ENCODE measurements at regions not wholly inside any gene's neighbourhood (a gene's known extent, or its start where the extent isn't known, plus 50 kb on each side); places are given as distances from the start of the nearest gene placed in this dataset.

DNA sequence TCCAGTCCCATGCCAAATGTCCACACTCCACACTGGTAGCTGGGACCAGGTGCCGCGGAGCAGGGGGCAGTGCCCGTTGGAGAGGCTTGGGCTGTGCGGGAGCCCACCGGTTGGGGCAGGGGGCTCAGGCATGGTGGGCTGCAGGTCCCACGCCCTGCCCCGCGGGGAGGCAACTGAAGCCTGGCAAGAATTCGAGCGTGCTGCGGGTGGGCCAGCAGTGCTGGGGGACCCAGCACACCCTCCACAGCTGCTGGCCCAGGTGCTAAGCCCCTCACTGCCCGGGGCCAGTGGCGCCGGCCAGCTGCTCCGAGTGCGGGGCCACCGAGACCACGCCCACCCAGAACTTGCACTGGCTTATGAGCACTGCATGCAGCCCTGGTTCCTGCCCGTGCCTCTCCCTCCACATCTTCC is 479.4 kb downstream of the ZNF385D start:
- H4K20me1 ChIP-seq (ENCODE audit: insufficient read depth): no peaks in the 10 kb centered on the region
- H3K9me3 ChIP-seq (ENCODE audit: low read length): no peaks in the 10 kb centered on the region
- no peak overlapping the region for H2AFZ ChIP-seq (ENCODE audit: low read depth, low read length)
- H3K27me3 ChIP-seq (ENCODE audit: insufficient read depth, low read depth, low read length): no peaks in the 10 kb centered on the region
- TF ChIP-seq SMC3 (conservative IDR thresholded peaks at IDR 0.05; ENCODE audit: poor library complexity): no peak
- TF ChIP-seq EP300 (conservative IDR thresholded peaks at IDR 0.05; ENCODE audit: poor library complexity, severe bottlenecking): no peak
- TF ChIP-seq POLR2AphosphoS5 (IDR thresholded peaks at IDR 0.05): no peak
- H3F3A ChIP-seq (ENCODE audit: insufficient read depth, low read length, poor library complexity, severe bottlenecking): no peaks in the 10 kb centered on the region
- H3K9me2 ChIP-seq (ENCODE audit: insufficient read depth, low read length): no peaks in the 10 kb centered on the region
- no peak overlapping the region for H3K9ac ChIP-seq (ENCODE audit: low read length)
- no peak overlapping the region for H3K4me2 ChIP-seq (ENCODE audit: low read length)
- no peaks in the 10 kb centered on the region for H3K79me2 ChIP-seq (replicated peaks; ENCODE audit: insufficient read depth, low read length)
- H3K36me3 ChIP-seq (ENCODE audit: insufficient read depth, low read length): no peaks in the 10 kb centered on the region
- no peak overlapping the region for H3K4me3 ChIP-seq (ENCODE audit: low read length)
- H3K27ac ChIP-seq (ENCODE audit: low read length): no peak overlapping the region

DNA sequence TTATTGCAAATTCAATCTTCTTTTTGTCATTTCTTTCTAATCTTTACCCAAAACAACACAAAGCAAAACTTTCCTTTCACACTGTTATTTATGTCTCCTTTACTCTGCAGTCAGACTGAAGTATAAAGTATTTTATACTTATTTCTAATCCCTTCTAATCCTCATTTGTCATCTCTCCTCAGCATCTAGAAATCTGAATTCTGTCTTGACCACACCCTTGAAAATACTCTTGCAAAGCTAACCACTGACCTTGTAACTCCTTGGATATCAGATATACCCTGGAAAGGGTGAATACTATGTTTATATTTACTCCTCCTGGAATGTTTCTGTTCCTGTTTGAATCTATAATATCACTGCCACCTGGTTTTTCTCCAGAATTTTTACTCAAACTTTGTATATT is 481.1 kb downstream of the ZNF385D start:
- H3K27ac ChIP-seq (ENCODE audit: low read length): no peak overlapping the region
- H3K9ac ChIP-seq (ENCODE audit: low read length): no peak overlapping the region
- no peak overlapping the region for H2AFZ ChIP-seq (ENCODE audit: low read depth, low read length)
- H3K9me3 ChIP-seq (ENCODE audit: low read length): no peaks in the 10 kb centered on the region
- H3K4me2 ChIP-seq (ENCODE audit: low read length): no peak overlapping the region
- no peaks in the 10 kb centered on the region for H3K9me2 ChIP-seq (ENCODE audit: insufficient read depth, low read length)
- TF ChIP-seq TAF1 (IDR thresholded peaks at IDR 0.05; ENCODE audit: low read depth) (no peak), MXI1 (conservative IDR thresholded peaks at IDR 0.05; ENCODE audit: poor library complexity, severe bottlenecking) (no peak), EP300 (conservative IDR thresholded peaks at IDR 0.05; ENCODE audit: poor library complexity, severe bottlenecking) (no peak), SMC3 (conservative IDR thresholded peaks at IDR 0.05; ENCODE audit: poor library complexity) (no peak), EZH2 (IDR thresholded peaks at IDR 0.05; ENCODE audit: borderline replicate concordance, insufficient read depth, low read length, poor library complexity, severe bottlenecking) (no peak), POLR2AphosphoS5 (IDR thresholded peaks at IDR 0.05) (no peak), RAD21 (conservative IDR thresholded peaks at IDR 0.05) (no peak)
- TF ChIP-seq, protein P1, sequence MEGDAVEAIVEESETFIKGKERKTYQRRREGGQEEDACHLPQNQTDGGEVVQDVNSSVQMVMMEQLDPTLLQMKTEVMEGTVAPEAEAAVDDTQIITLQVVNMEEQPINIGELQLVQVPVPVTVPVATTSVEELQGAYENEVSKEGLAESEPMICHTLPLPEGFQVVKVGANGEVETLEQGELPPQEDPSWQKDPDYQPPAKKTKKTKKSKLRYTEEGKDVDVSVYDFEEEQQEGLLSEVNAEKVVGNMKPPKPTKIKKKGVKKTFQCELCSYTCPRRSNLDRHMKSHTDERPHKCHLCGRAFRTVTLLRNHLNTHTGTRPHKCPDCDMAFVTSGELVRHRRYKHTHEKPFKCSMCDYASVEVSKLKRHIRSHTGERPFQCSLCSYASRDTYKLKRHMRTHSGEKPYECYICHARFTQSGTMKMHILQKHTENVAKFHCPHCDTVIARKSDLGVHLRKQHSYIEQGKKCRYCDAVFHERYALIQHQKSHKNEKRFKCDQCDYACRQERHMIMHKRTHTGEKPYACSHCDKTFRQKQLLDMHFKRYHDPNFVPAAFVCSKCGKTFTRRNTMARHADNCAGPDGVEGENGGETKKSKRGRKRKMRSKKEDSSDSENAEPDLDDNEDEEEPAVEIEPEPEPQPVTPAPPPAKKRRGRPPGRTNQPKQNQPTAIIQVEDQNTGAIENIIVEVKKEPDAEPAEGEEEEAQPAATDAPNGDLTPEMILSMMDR (IDR thresholded peaks at IDR 0.05; ENCODE audit: poor library complexity, severe bottlenecking): no peak
- TF ChIP-seq, protein P2, sequence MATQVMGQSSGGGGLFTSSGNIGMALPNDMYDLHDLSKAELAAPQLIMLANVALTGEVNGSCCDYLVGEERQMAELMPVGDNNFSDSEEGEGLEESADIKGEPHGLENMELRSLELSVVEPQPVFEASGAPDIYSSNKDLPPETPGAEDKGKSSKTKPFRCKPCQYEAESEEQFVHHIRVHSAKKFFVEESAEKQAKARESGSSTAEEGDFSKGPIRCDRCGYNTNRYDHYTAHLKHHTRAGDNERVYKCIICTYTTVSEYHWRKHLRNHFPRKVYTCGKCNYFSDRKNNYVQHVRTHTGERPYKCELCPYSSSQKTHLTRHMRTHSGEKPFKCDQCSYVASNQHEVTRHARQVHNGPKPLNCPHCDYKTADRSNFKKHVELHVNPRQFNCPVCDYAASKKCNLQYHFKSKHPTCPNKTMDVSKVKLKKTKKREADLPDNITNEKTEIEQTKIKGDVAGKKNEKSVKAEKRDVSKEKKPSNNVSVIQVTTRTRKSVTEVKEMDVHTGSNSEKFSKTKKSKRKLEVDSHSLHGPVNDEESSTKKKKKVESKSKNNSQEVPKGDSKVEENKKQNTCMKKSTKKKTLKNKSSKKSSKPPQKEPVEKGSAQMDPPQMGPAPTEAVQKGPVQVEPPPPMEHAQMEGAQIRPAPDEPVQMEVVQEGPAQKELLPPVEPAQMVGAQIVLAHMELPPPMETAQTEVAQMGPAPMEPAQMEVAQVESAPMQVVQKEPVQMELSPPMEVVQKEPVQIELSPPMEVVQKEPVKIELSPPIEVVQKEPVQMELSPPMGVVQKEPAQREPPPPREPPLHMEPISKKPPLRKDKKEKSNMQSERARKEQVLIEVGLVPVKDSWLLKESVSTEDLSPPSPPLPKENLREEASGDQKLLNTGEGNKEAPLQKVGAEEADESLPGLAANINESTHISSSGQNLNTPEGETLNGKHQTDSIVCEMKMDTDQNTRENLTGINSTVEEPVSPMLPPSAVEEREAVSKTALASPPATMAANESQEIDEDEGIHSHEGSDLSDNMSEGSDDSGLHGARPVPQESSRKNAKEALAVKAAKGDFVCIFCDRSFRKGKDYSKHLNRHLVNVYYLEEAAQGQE (IDR thresholded peaks at IDR 0.05; ENCODE audit: borderline replicate concordance): no peak
- H3K36me3 ChIP-seq (ENCODE audit: insufficient read depth, low read length): no peaks in the 10 kb centered on the region
- H3K79me2 ChIP-seq (replicated peaks; ENCODE audit: insufficient read depth, low read length): no peaks in the 10 kb centered on the region
- no peaks in the 10 kb centered on the region for H3F3A ChIP-seq (ENCODE audit: insufficient read depth, low read length, poor library complexity, severe bottlenecking)
- H3K27me3 ChIP-seq (ENCODE audit: insufficient read depth, low read depth, low read length): no peaks in the 10 kb centered on the region
- no peak overlapping the region for H3K4me3 ChIP-seq (ENCODE audit: low read length)
- no peaks in the 10 kb centered on the region for H4K20me1 ChIP-seq (ENCODE audit: insufficient read depth)

DNA sequence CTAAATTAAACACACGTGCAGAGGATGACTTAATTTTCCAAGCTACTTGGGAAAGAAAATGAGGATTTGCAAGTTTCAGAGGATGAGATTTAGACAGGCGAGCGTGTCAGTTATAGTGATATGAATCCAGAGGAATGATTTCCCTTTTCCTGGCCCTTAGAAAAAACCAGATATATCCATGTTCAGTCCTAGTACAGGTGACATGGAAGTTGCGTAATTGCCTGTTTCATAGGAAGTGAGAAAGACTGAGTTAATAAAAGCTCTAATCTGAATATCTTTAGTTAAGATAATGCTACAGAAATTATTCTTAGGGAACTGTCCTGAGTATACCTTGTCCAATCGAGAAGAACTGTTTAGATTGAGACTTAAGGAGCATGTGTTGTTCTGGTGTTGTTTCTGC is 490.5 kb downstream of the ZNF385D start:
- Histone ChIP-seq H3K27me3 (ENCODE audit: insufficient read depth, low read depth, low read length) (no peaks in the 10 kb centered on the region), H3K4me2 (ENCODE audit: low read length) (no peak overlapping the region), H4K20me1 (ENCODE audit: insufficient read depth) (no peaks in the 10 kb centered on the region), H3K36me3 (ENCODE audit: insufficient read depth, low read length) (no peaks in the 10 kb centered on the region), H3K9me2 (ENCODE audit: insufficient read depth, low read length) (no peaks in the 10 kb centered on the region), H3K79me2 (replicated peaks; ENCODE audit: insufficient read depth, low read length) (no peaks in the 10 kb centered on the region), H2AFZ (ENCODE audit: low read depth, low read length) (no peak overlapping the region), H3K9ac (ENCODE audit: low read length) (no peak overlapping the region), H3K27ac (ENCODE audit: low read length) (no peak overlapping the region), H3K4me3 (ENCODE audit: low read length) (no peak overlapping the region), H3F3A (ENCODE audit: insufficient read depth, low read length, poor library complexity, severe bottlenecking) (no peaks in the 10 kb centered on the region), H3K9me3 (ENCODE audit: low read length) (no peaks in the 10 kb centered on the region)
- TF ChIP-seq RAD21 (conservative IDR thresholded peaks at IDR 0.05) (no peak), POLR2AphosphoS5 (IDR thresholded peaks at IDR 0.05) (no peak), EZH2 (IDR thresholded peaks at IDR 0.05; ENCODE audit: borderline replicate concordance, insufficient read depth, low read length, poor library complexity, severe bottlenecking) (no peak), TAF1 (IDR thresholded peaks at IDR 0.05; ENCODE audit: low read depth) (no peak), EP300 (conservative IDR thresholded peaks at IDR 0.05; ENCODE audit: poor library complexity, severe bottlenecking) (no peak), MXI1 (conservative IDR thresholded peaks at IDR 0.05; ENCODE audit: poor library complexity, severe bottlenecking) (no peak), SMC3 (conservative IDR thresholded peaks at IDR 0.05; ENCODE audit: poor library complexity) (no peak)
- TF ChIP-seq, protein P1 (IDR thresholded peaks at IDR 0.05; ENCODE audit: poor library complexity, severe bottlenecking): no peak
- TF ChIP-seq, protein P2 (IDR thresholded peaks at IDR 0.05; ENCODE audit: borderline replicate concordance): no peak

Data from neural cell (in vitro differentiated cells).